Stomach smooth muscle (tissue), 2 donors: ENCODE measurements at regions not wholly inside any gene's neighbourhood (a gene's known extent, or its start where the extent isn't known, plus 50 kb on each side); places are given as distances from the start of the nearest gene placed in this dataset.
"Not testable (repeated sequence)": the region's sequence is repeated elsewhere in the genome, so short reads cannot be mapped to it uniquely, and the experiment has no call there.

Experiments
- H3K27ac ChIP-seq: one replicate; pipeline ENCODE4 v1.7.0; 2013; ENCODE audit warnings: mild to moderate bottlenecking, low read length, inconsistent platforms
- H3K27me3 ChIP-seq, 2 donors: one replicate each; pipeline ENCODE4 v1.7.0; 2013; ENCODE audit warnings: low read length in 2 of 2; ENCODE audit not compliant: insufficient read depth in 2 of 2, control insufficient read depth in 1 of 2
- H3K36me3 ChIP-seq, 2 donors: one replicate each; pipeline ENCODE4 v1.7.0; 2013; ENCODE audit warnings: low read length in 2 of 2; ENCODE audit not compliant: control insufficient read depth in 2 of 2, insufficient read depth in 2 of 2
- H3K4me1 ChIP-seq: one replicate; pipeline ENCODE4 v1.7.0; 2013; ENCODE audit warnings: low read length; ENCODE audit not compliant: control insufficient read depth, insufficient read depth
- H3K4me3 ChIP-seq, 2 donors: one replicate each; pipeline ENCODE4 v1.7.0; 2013; ENCODE audit warnings: low read length in 2 of 2
- H3K9ac ChIP-seq, 2 donors: one replicate each; pipeline ENCODE4 v1.7.0; 2013; ENCODE audit warnings: low read length in 2 of 2, mild to moderate bottlenecking in 1 of 2
- H3K9me3 ChIP-seq, 2 donors: one replicate each; pipeline ENCODE4 v1.7.0; 2013; ENCODE audit warnings: low read length in 2 of 2; ENCODE audit not compliant: control insufficient read depth in 2 of 2
- donor health status: healthy.
- donor health status: Pancreatic carcinoma.

GRCh38 chr6:117015474-117015804, 138.4 kb downstream of the RFX6 start:
- H3K9ac ChIP-seq, H3K27ac ChIP-seq, H3K9me3 ChIP-seq, H3K4me1 ChIP-seq, H3K36me3 ChIP-seq, H3K4me3 ChIP-seq, H3K27me3 ChIP-seq: not testable (repeated sequence)

GRCh38 chr6:117018771-117019170, 141.7 kb downstream of the RFX6 start:
- H3K36me3 ChIP-seq = no peaks in the 10 kb centered on the region
- H3K27me3 ChIP-seq = peaks cover 0 to 3% of the 10 kb centered on the region in 2 donors
- no peak overlapping the region for H3K4me3 ChIP-seq
- H3K9ac ChIP-seq = no peak overlapping the region
- no peaks in the 10 kb centered on the region for H3K4me1 ChIP-seq
- no peak overlapping the region for H3K27ac ChIP-seq
- no peaks in the 10 kb centered on the region for H3K9me3 ChIP-seq

- Histone ChIP-seq H3K9ac (no peak overlapping the region), H3K4me1 (no peaks in the 10 kb centered on the region), H3K9me3 (no peaks in the 10 kb centered on the region), H3K36me3 (no peaks in the 10 kb centered on the region), H3K4me3 (no peak overlapping the region), H3K27me3 (peaks cover 0 to 3% of the 10 kb centered on the region in 2 donors), H3K27ac (no peak overlapping the region)
These were observed 145.7 kb downstream of the RFX6 start for GRCh38 chr6:117022774-117023173.

- Histone ChIP-seq H3K36me3 (no peaks in the 10 kb centered on the region), H3K4me3 (no peak overlapping the region), H3K27ac (no peak overlapping the region), H3K9ac (no peak overlapping the region), H3K9me3 (no peaks in the 10 kb centered on the region), H3K4me1 (no peaks in the 10 kb centered on the region), H3K27me3 (peaks cover 0 to 3% of the 10 kb centered on the region in 2 donors)
These were observed 148.3 kb downstream of the RFX6 start for GRCh38 chr6:117025310-117025709.

GRCh38 chr6:117028256-117028655, 151.2 kb downstream of the RFX6 start:
- Histone ChIP-seq H3K4me1 (no peaks in the 10 kb centered on the region), H3K36me3 (no peaks in the 10 kb centered on the region), H3K27ac (no peak overlapping the region), H3K9me3 (no peaks in the 10 kb centered on the region), H3K9ac (no peak overlapping the region), H3K4me3 (no peak overlapping the region), H3K27me3 (peaks cover 0 to 3% of the 10 kb centered on the region in 2 donors)

- Histone ChIP-seq H3K27ac (no peak overlapping the region), H3K9ac (no peak overlapping the region), H3K4me3 (no peak overlapping the region), H3K9me3 (no peaks in the 10 kb centered on the region), H3K27me3 (no peaks in the 10 kb centered on the region), H3K4me1 (no peaks in the 10 kb centered on the region), H3K36me3 (no peaks in the 10 kb centered on the region)
These were observed 157.5 kb downstream of the RFX6 start for GRCh38 chr6:117034547-117034946.

GRCh38 chr6:117034971-117035370, 157.9 kb downstream of the RFX6 start:
- Histone ChIP-seq H3K36me3 (no peaks in the 10 kb centered on the region), H3K9me3 (no peaks in the 10 kb centered on the region), H3K27me3 (no peaks in the 10 kb centered on the region)

GRCh38 chr6:117050301-117050700, 173.3 kb downstream of the RFX6 start:
- Histone ChIP-seq H3K4me1 (no peaks in the 10 kb centered on the region), H3K9ac (no peak overlapping the region), H3K9me3 (no peaks in the 10 kb centered on the region), H3K27me3 (no peaks in the 10 kb centered on the region), H3K4me3 (no peak overlapping the region), H3K36me3 (no peaks in the 10 kb centered on the region), H3K27ac (no peak overlapping the region)

More at GRCh38 chr6:117034971-117035370, 157.9 kb downstream of the RFX6 start:
- Histone ChIP-seq H3K9ac (no peak overlapping the region), H3K4me3 (no peak overlapping the region), H3K4me1 (no peaks in the 10 kb centered on the region), H3K27ac (no peak overlapping the region)

GRCh38 chr6:117072134-117072533, 193.2 kb upstream of the VGLL2 start:
- Histone ChIP-seq H3K9ac (no peak overlapping the region), H3K9me3 (no peaks in the 10 kb centered on the region), H3K36me3 (no peaks in the 10 kb centered on the region), H3K27me3 (no peaks in the 10 kb centered on the region), H3K4me3 (no peak overlapping the region), H3K27ac (no peak overlapping the region), H3K4me1 (no peaks in the 10 kb centered on the region)

GRCh38 chr6:117072781-117073180, 192.6 kb upstream of the VGLL2 start:
- Histone ChIP-seq H3K4me3 (no peak overlapping the region), H3K4me1 (no peaks in the 10 kb centered on the region), H3K9ac (no peak overlapping the region), H3K27ac (no peak overlapping the region), H3K27me3 (no peaks in the 10 kb centered on the region), H3K36me3 (no peaks in the 10 kb centered on the region), H3K9me3 (no peaks in the 10 kb centered on the region)

- Histone ChIP-seq H3K9me3 (no peaks in the 10 kb centered on the region), H3K4me1 (no peaks in the 10 kb centered on the region), H3K4me3 (no peak overlapping the region), H3K27me3 (no peaks in the 10 kb centered on the region), H3K36me3 (no peaks in the 10 kb centered on the region), H3K27ac (no peak overlapping the region), H3K9ac (no peak overlapping the region)
These were observed 190.7 kb upstream of the VGLL2 start for GRCh38 chr6:117074672-117075071.

- no peak overlapping the region for H3K27ac ChIP-seq
- no peaks in the 10 kb centered on the region for H3K9me3 ChIP-seq
- H3K27me3 ChIP-seq = no peaks in the 10 kb centered on the region
These were observed 190.1 kb upstream of the VGLL2 start for GRCh38 chr6:117075218-117075617.

More at GRCh38 chr6:117075218-117075617, 190.1 kb upstream of the VGLL2 start:
- Histone ChIP-seq H3K9ac (no peak overlapping the region), H3K4me3 (no peak overlapping the region), H3K36me3 (no peaks in the 10 kb centered on the region), H3K4me1 (no peaks in the 10 kb centered on the region)
